IMR-90 (cell line): ENCODE measurements at regions not wholly inside any gene's neighbourhood (a gene's known extent, or its start where the extent isn't known, plus 50 kb on each side); places are given as distances from the start of the nearest gene placed in this dataset.

Source experiments
- BHLHE40 ChIP-seq: fragments of 150-350 bp; IDR thresholded peaks from 2 replicates; pipeline ENCODE4 v1.6.1; 2016; ENCODE audit warnings: mild to moderate bottlenecking, low read depth, low read length
- CEBPB ChIP-seq: IDR thresholded peaks from 2 replicates; pipeline ENCODE4 v1.6.1; 2012; ENCODE audit warnings: low read depth, low read length, improper control_type of control experiment
- CHD1 ChIP-seq: IDR thresholded peaks from 2 replicates; pipeline ENCODE4 v1.6.1; 2012; ENCODE audit warnings: low read depth, low read length, improper control_type of control experiment
- CTCF ChIP-seq: conservative IDR thresholded peaks from 2 replicates; pipeline ENCODE4 v1.5.1; 2012; ENCODE audit warnings: mild to moderate bottlenecking, low read depth, low read length, improper control_type of control experiment
- FOS ChIP-seq: fragments of 150-350 bp; IDR thresholded peaks from 2 replicates; pipeline ENCODE4 v1.6.1; 2016; ENCODE audit warnings: low read depth, low read length
- MAFK ChIP-seq: IDR thresholded peaks from 2 replicates; pipeline ENCODE4 v1.6.1; 2012; ENCODE audit warnings: low read depth, low read length, improper control_type of control experiment
- MAZ ChIP-seq: IDR thresholded peaks from 2 replicates; pipeline ENCODE4 v1.6.1; 2012; ENCODE audit warnings: low read depth, mild to moderate bottlenecking, low read length, improper control_type of control experiment, moderate library complexity, borderline replicate concordance
- MXI1 ChIP-seq: IDR thresholded peaks from 2 replicates; pipeline ENCODE4 v1.6.1; 2012; ENCODE audit warnings: low read depth, mild to moderate bottlenecking, low read length, moderate library complexity, borderline replicate concordance
- POLR2A ChIP-seq: IDR thresholded peaks from 2 replicates; pipeline ENCODE4 v1.6.1; 2012; ENCODE audit warnings: mild to moderate bottlenecking, low read depth, low read length
- RAD21 ChIP-seq: IDR thresholded peaks from 2 replicates; pipeline ENCODE4 v1.6.1; 2012; ENCODE audit warnings: low read length, improper control_type of control experiment
- RCOR1 ChIP-seq: IDR thresholded peaks from 2 replicates; pipeline ENCODE4 v1.6.1; 2012; ENCODE audit warnings: mild to moderate bottlenecking, low read length, improper control_type of control experiment; ENCODE audit not compliant: insufficient replicate concordance
- RFX5 ChIP-seq: IDR thresholded peaks from 2 replicates; pipeline ENCODE4 v1.8.0; 2012; ENCODE audit warnings: low read depth, mild to moderate bottlenecking, low read length, moderate library complexity
- SMC3 ChIP-seq: fragments of 150-350 bp; IDR thresholded peaks from 2 replicates; pipeline ENCODE4 v1.6.1; 2016; ENCODE audit warnings: low read depth, mild to moderate bottlenecking, antibody characterized with exemption, low read length, moderate library complexity
- USF2 ChIP-seq: fragments of 150-350 bp; IDR thresholded peaks from 2 replicates; pipeline ENCODE4 v1.6.1; 2017; ENCODE audit warnings: mild to moderate bottlenecking, antibody characterized with exemption, low read length, low read depth

- TF ChIP-seq POLR2A: no peak
- no peak for TF ChIP-seq CTCF
- no peak for TF ChIP-seq FOS
- TF ChIP-seq MAFK: no peak
- no peak for TF ChIP-seq SMC3
- no peak for TF ChIP-seq RAD21
- no peak for TF ChIP-seq RCOR1
- TF ChIP-seq BHLHE40: no peak
- TF ChIP-seq MXI1: no peak
- TF ChIP-seq MAZ: no peak
- no peak for TF ChIP-seq USF2
- no peak for TF ChIP-seq RFX5
- no peak for TF ChIP-seq CEBPB
- TF ChIP-seq CHD1: no peak
These were observed 92.4 kb upstream of the SORBS2 start for GRCh38 chr4:185904381-185904780.
